Fibroblast of lung (primary cell): ENCODE measurements at regions not wholly inside any gene's neighbourhood (a gene's known extent, or its start where the extent isn't known, plus 50 kb on each side); places are given as distances from the start of the nearest gene placed in this dataset.

Source experiments
- CTCF ChIP-seq, 2 donors: IDR thresholded peaks in 1 of 2; conservative IDR thresholded peaks in 1 of 2; 1 replicate in 1 of 2; 2 replicates in 1 of 2; pipeline ENCODE4 v1.5.1; 2011 to 2012; ENCODE audit warnings: low read length in 2 of 2, control low read depth in 1 of 2, inconsistent platforms in 1 of 2, low read depth in 1 of 2, mild to moderate bottlenecking in 1 of 2
- EZH2 ChIP-seq: IDR thresholded peaks from 2 replicates; pipeline ENCODE4 v1.5.1; 2012; ENCODE audit warnings: low read length, control low read depth, mild to moderate bottlenecking; ENCODE audit errors: missing control alignments

- TF ChIP-seq CTCF (conservative IDR thresholded peaks at IDR 0.05 in 1 of 2, IDR thresholded peaks at IDR 0.05 in 1 of 2; ENCODE audit: low read depth in 1 of 2, low read length in 2 of 2) = peak; percentile 42 to 66
- no peak for TF ChIP-seq EZH2
Measured at GRCh38 chr7:13282377-13282980, 595.0 kb downstream of the ARL4A start.
